ENCODE measurements at regions not wholly inside any gene's neighbourhood (a gene's known extent, or its start where the extent isn't known, plus 50 kb on each side); places are given as distances from the start of the nearest gene placed in this dataset.
"Not testable (repeated sequence)": the region's sequence is repeated elsewhere in the genome, so short reads cannot be mapped to it uniquely, and the experiment has no call there.

DNA sequence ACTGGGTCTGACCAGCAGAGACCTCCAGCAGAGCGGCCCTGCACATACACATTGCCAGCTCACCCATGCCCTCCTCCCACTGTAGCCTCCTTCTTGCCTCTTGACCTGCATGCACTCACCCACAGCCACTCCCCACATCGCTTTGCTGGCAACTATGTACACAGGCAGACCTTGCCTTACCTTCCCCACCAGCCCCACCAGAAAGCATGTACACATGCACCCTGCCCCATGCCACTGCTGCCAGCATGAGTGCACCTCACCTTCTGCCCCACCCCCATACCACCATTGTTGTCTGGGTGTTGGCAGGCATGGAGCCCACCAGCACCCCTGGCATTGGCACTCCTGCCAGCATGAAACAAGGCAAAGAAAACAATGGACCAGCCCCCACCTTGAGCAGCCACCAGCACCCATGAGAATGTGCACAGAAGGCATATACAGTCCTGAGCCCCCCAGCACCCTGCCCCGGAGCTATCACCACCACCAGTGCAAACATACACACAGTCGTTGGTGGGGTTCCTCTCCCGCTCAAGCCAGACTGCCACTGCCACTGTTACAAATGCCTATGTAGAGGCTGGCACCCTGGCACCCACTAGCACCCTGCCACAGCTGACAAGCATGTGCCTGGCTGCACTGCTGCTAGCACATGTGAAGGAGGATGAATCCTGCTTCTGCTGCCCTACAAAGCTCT, 171.4 kb upstream of the NR4A3 start:
- DNase-seq, result no peak

GRCh38 chr9:99660191-99660636, 161.5 kb upstream of the NR4A3 start:
- DNase-seq, result no peak

DNA sequence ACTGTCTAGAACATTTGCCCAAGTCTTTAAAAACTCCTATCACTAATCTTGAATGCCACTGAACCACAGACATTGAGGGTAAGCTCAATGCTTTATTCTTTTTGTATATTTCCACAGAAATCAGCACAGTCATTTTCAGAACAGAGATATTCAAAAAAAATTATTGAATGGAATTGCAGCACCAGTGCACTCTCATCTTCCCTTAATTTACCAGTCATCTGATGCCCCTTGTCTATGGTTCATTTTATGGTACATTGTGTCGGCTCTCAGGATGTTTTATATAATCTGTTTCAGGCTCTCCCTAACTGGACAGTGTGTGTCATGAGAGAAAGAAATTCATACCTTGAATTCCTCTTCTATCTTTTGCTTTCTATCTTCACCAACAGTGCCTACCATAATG, 158.4 kb upstream of the NR4A3 start:
- DNase-seq, result no peak

- DNase-seq, result no peak
These were observed 157.8 kb upstream of the NR4A3 start for GRCh38 chr9:99663856-99664255.

GRCh38 chr9:99666571-99666970, 155.1 kb upstream of the NR4A3 start:
- peak; percentile 4 for DNase-seq

GRCh38 chr9:99670886-99671285, 150.8 kb upstream of the NR4A3 start:
- not testable (repeated sequence) for DNase-seq

DNA sequence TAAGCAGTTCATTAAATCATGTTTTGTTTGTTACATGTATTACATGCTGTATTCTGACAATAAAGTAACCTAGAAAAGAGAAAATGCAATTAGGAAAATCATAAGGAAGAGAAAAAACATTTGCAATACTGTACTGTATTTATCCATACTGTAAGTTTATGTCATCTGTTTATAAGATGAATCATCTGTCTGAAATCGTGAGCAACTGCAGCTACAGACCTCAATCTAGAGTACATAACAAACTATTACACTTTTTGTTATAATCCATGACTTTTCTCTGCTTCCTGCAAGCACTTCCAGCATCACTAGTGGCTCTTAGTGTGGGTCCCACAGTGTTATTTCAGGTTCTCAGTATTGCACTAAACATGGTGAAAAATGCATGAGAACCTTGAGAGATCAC, 144.4 kb upstream of the NR4A3 start:
- DNase-seq, result no peak

GRCh38 chr9:99678566-99678965, 143.1 kb upstream of the NR4A3 start:
- DNase-seq, result no peak

DNA sequence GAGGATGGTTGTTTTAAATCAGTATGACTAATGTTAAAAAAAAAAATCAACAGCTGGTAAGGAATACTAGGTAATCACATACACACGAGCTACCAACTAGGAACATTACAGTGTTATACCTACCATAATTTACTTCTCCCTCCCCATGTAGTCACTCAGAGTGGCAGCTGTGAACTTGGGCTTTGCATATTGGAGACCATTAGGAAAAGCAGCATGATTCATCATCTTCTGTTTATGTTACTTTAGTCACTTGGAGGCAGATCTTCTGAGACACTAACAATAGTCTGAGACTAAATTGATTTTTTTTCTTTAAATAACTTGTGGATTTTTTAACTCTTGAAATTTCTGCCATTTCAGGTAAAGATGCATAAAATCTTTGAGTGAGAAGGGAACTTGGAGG, 141.5 kb upstream of the NR4A3 start:
- DNase-seq, result no peak

DNA sequence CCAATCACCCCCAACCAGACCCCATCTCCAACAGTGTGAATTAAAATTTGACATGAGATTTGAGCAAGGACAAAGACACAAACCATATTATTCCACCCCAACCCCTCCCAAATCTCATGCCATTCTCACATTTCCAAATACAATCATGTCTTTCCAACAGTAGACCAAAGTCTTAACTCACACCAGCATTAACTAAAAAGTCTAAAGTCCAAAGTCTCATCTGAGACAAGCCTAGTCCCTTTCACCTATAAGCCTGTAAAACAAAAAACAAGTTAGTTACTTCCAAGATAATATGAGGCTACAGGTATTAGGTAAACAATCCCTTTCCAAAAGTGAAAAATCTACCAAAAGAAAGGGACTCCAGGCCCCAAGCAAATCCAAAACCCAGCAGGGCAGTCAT, 140.6 kb upstream of the NR4A3 start:
- DNase-seq, result no peak

DNA sequence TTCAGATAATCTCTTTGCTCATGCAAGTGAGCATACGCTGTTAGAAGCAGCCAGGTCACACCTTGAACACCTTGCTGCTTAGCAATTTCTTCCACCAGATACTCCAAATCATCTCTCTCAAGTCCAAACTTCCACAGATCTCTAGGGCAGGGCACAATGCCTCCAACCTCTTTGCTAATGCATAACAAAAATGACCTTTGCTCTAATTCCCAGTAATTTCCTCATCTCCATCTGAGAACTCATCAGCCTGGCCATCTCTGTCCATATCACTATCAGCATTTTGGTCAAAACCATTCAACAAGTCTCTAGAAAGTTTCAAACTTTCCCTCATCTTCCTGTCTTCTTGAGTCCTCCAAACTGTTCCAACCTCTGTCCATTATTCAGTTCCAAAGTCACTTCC, 139.3 kb upstream of the NR4A3 start:
- no peak for DNase-seq

DNA sequence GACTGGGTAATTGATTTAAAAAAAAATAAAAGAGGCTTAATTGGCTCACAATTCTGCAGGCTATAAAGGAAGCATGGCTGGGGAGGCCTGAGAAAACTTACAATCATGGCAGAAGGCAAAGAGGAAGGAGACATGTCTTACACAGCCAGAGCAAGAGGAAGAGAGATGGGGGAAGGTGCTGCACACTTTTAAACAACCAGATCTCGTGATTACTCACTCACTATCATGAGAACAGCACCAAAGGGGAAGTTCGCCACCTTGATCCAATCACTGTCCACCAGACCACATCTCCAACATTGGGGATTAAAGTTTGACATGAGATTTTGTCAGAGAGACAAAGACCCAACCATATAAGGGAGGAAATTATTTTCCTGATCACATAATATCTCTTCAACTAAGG, 138.8 kb upstream of the NR4A3 start:
- DNase-seq, result no peak

GRCh38 chr9:99690573-99690972, 131.1 kb upstream of the NR4A3 start:
- DNase-seq, result no peak

DNA sequence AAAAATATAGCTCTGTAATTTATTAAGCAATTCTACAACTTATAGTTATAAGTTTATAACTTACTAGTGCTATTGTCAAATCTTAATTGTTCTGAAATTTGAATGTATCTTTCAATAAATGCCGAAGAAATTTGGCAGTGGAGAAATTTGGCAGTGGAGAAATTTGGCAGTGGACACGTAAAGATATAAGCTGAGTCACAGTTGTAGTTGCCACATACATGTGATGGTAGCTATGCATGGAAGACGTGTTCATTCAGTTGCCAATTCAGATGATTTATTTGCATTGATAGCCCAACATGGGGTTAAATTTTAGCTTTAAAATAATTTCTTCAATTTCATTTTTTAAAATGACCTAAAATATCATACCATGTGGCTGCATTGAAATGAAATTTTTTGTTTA, 127.8 kb upstream of the NR4A3 start:
- DNase-seq, result no peak

DNA sequence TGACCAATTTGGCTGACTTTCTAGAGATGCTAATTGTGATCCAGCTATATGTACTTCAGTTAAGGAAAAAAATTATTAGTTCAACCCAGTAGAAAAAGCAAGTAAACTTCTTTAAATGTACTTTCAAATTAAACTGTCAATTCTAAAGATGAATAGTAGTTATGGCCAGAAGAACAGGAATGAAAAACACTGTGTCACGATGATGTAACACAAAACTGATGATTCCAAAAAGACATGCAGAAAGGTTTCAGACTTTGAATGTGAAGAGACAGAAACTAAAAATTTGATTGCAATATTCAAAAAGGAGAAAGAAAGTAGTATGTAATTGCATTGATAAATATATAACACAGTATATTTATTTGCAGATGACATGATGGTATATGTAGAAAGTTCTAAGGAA, 127.3 kb upstream of the NR4A3 start:
- DNase-seq, result no peak

GRCh38 chr9:99699396-99699795, 122.3 kb upstream of the NR4A3 start:
- no peak for DNase-seq

- no peak for DNase-seq
These were observed 109.5 kb upstream of the NR4A3 start for GRCh38 chr9:99712214-99712613.

DNA sequence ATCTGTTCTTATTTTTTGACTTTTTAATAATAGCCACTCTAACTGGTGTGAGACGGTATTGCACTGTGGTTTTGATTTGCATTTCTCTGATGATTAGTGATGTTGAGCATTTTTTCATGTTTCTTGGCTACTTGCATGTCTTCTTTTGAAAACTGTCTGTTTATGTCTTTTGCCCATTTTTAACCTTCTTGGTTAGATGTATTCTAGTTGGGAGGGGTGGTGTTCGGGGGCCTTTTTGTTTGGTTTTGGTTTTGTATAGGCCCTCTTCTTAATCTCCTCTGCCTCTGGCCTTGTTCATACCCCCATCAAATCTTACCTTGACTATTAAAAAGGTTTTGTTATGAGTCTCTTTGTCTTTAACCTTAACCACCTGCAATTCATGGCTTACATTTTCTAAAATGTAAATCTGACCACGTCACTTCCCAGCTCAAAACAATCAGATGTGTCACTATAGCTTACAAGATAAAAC, 107.8 kb upstream of the NR4A3 start:
- DNase-seq, result no peak

DNA sequence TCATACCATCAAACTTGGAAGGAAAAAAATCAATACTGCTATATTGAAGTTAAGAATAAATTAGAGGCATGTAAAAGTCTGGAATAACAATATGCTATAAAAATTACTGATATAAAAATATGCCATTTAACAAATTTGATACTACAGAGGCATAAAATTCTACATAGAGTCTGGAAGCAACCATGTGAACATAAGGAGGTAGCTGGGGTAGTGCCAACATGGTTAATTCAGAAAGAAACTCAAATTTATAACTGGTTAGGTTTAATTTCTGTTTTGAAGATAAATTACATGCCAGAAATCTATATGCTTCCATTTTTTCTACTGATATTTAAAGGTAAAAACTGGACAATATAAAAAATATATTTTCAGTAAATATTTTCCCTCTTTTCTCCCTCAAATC, 103.1 kb upstream of the NR4A3 start:
- DNase-seq, result no peak

DNA sequence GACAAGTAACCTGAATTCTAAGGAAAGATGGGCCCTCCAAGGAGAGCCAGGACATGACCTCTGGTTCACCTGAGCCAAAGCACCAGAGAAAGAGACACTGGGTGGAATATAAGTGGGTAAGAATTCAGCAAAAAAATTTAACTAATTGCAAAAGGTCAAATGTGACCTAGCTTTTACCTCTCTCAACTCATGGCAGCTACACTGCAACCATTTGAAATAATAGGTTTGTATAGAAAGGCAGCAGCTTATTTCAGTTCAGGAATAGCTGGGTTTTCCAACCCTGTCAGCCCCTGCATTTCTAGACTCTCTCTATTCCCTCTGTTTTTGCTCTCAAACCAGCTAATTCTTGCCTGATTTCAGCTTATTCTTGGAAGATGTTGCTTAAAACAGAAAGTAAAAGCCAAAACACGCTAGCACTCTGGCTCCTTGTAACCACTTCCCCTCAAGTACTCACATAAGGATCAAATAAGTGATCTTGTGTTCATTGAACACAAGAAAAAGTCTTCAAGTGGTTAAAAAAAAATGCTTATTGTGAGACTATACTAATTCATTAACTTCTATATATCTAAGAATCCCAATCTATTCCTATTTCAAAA, 101.1 kb upstream of the NR4A3 start:
- no peak for DNase-seq

DNA sequence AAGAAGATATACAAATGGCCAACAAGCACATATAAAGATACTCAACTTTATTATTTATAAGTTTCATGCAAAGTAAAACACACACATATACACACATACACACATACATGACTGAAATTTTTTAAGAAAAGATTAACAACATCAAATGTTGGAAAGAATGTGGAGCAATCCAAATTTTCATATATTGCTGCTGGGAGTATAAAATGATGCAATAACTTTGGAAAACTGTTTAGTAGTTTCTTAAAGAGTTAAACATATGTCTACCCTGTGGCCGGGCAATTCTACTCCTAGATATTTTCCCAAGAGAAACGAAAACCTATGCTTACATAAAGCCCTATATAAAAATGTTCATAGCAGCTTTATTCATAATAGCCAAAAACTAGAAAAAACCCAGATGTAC, 99.8 kb upstream of the NR4A3 start:
- DNase-seq, result no peak

DNA sequence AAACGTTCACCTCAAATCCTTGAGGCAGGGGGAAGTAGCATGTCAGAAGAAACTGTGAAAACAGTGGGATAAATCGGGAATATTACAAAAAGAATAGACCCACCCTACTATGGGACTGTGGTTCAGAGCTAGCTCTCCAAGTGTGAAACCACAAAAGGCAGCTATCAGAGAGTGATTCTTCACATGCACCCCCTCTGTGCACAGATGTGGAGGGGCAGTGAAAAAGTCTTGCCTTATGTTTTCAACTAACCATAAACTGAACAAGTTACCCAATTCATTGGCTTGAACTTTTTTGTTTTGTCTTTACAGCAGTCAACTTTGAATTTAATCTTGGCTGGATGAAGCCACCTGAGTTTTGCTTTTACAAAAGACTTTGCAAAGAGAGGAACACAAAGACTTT, 98.8 kb upstream of the NR4A3 start:
- DNase-seq, result no peak

DNA sequence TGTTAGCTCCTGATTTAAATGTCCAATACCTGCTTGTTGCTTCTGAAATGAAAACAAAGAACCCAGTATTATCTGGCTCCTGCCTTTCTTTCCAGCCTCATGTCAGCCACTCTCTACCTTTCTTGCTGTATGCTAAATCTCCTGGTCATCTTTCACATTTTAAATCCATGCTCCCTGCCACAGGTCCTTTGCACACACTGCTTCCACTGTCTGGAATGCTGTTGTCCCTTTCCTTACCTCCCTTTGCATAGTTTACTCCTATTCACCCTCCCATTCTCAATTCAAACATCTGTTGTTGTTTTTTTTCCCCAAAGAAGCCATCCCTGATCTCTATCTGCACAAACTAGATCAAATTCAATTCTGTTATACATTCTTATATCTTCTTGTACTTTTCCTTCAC, 97.0 kb upstream of the NR4A3 start:
- no peak for DNase-seq

DNA sequence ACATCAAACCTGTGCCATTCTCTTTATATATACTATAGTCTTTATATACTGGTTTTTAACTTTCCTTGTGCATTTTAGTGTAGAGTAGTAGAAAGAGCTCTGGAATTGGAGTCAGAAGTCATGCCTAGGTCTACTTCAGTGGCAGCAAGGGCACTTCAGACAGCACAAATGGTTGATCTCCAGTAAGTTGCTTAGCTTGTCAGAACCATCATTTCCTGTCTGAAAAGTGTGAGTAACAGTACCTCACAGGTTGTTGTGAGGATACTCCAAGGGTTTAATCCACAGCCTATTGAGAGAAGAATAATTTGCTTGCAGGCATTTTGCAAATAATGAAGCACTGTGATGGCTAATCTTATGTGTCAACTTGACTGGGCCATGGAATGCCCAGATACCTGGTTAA, 95.8 kb upstream of the NR4A3 start:
- no peak for DNase-seq

GRCh38 chr9:99726758-99727157, 94.9 kb upstream of the NR4A3 start:
- no peak for DNase-seq
